ENCODE measurements at regions not wholly inside any gene's neighbourhood (a gene's known extent, or its start where the extent isn't known, plus 50 kb on each side); places are given as distances from the start of the nearest gene placed in this dataset.

GRCh38 chr7:91342346-91342745 is 78.1 kb downstream of the FZD1 start:
- Histone ChIP-seq H3K4me3 (no peak overlapping the region), H3K9me3 (no peaks in the 10 kb centered on the region), H3K27me3 (no peaks in the 10 kb centered on the region), H3K36me3 (no peaks in the 10 kb centered on the region), H3K27ac (no peak overlapping the region), H3K4me1 (no peaks in the 10 kb centered on the region)
- no peak for TF ChIP-seq CTCF (IDR thresholded peaks at IDR 0.05)
- no peak for TF ChIP-seq POLR2A (IDR thresholded peaks at IDR 0.05)
- TF ChIP-seq POLR2AphosphoS5 (IDR thresholded peaks at IDR 0.05) = no peak
- no peak for TF ChIP-seq EP300 (IDR thresholded peaks at IDR 0.05)
- no peak for DNase-seq (ENCODE audit: low spot score in 2 of 2)
- WGBS = 87% methylated on average over 9 of the region's 9 CpGs

- no peak overlapping the region for H3K27ac ChIP-seq
- H3K4me1 ChIP-seq = no peaks in the 10 kb centered on the region
- no peaks in the 10 kb centered on the region for H3K36me3 ChIP-seq
- H3K27me3 ChIP-seq = no peaks in the 10 kb centered on the region
- WGBS = 68% methylated on average over 4 of the region's 4 CpGs
- TF ChIP-seq POLR2AphosphoS5 (IDR thresholded peaks at IDR 0.05) = no peak
- no peak for TF ChIP-seq POLR2A (IDR thresholded peaks at IDR 0.05)
- no peak for TF ChIP-seq CTCF (IDR thresholded peaks at IDR 0.05)
- TF ChIP-seq EP300 (IDR thresholded peaks at IDR 0.05) = no peak
- no peaks in the 10 kb centered on the region for H3K9me3 ChIP-seq
- no peak overlapping the region for H3K4me3 ChIP-seq
- no peak for DNase-seq (ENCODE audit: low spot score in 2 of 2)
Observed at GRCh38 chr7:91343420-91343960, 79.3 kb downstream of the FZD1 start.

- H3K4me1 ChIP-seq = no peaks in the 10 kb centered on the region
- no peaks in the 10 kb centered on the region for H3K27me3 ChIP-seq
- no peaks in the 10 kb centered on the region for H3K9me3 ChIP-seq
- no peaks in the 10 kb centered on the region for H3K36me3 ChIP-seq
- WGBS = 48% methylated on average over 6 of the region's 6 CpGs
- no peak for TF ChIP-seq CTCF (IDR thresholded peaks at IDR 0.05)
- TF ChIP-seq EP300 (IDR thresholded peaks at IDR 0.05) = no peak
- no peak for TF ChIP-seq POLR2A (IDR thresholded peaks at IDR 0.05)
- no peak for TF ChIP-seq POLR2AphosphoS5 (IDR thresholded peaks at IDR 0.05)
- H3K4me3 ChIP-seq = no peak overlapping the region
- no peak overlapping the region for H3K27ac ChIP-seq
- DNase-seq (ENCODE audit: low spot score in 2 of 2) = no peak
Observed at GRCh38 chr7:91343996-91344629, 79.9 kb downstream of the FZD1 start.

GRCh38 chr7:91344911-91345310 is 80.7 kb downstream of the FZD1 start:
- no peaks in the 10 kb centered on the region for H3K4me1 ChIP-seq
- WGBS = 91% methylated on average over 5 of the region's 5 CpGs
- no peak overlapping the region for H3K27ac ChIP-seq
- no peak overlapping the region for H3K4me3 ChIP-seq
- no peak for TF ChIP-seq EP300 (IDR thresholded peaks at IDR 0.05)
- TF ChIP-seq POLR2A (IDR thresholded peaks at IDR 0.05) = no peak
- TF ChIP-seq POLR2AphosphoS5 (IDR thresholded peaks at IDR 0.05) = no peak
- TF ChIP-seq CTCF (IDR thresholded peaks at IDR 0.05) = no peak
- H3K27me3 ChIP-seq = no peaks in the 10 kb centered on the region
- no peak for DNase-seq (ENCODE audit: low spot score in 2 of 2)
- H3K36me3 ChIP-seq = no peaks in the 10 kb centered on the region
- H3K9me3 ChIP-seq = no peaks in the 10 kb centered on the region

GRCh38 chr7:91345449-91345848 is 81.2 kb downstream of the FZD1 start:
- H3K27me3 ChIP-seq = no peaks in the 10 kb centered on the region
- no peak overlapping the region for H3K4me3 ChIP-seq
- WGBS = 85% methylated on average over 1 of the region's 1 CpG
- H3K4me1 ChIP-seq = no peaks in the 10 kb centered on the region
- TF ChIP-seq EP300 (IDR thresholded peaks at IDR 0.05) (no peak), POLR2A (IDR thresholded peaks at IDR 0.05) (no peak), POLR2AphosphoS5 (IDR thresholded peaks at IDR 0.05) (no peak), CTCF (IDR thresholded peaks at IDR 0.05) (no peak)
- H3K9me3 ChIP-seq = no peaks in the 10 kb centered on the region
- no peaks in the 10 kb centered on the region for H3K36me3 ChIP-seq
- DNase-seq (ENCODE audit: low spot score in 2 of 2) = no peak
- no peak overlapping the region for H3K27ac ChIP-seq

Data from suprapubic skin (tissue), 4 donors.